ENCODE measurements at regions not wholly inside any gene's neighbourhood (a gene's known extent, or its start where the extent isn't known, plus 50 kb on each side); places are given as distances from the start of the nearest gene placed in this dataset.
A peak's percentile ranks its signal among the peaks of the same experiment; 100 is the strongest.

DNA sequence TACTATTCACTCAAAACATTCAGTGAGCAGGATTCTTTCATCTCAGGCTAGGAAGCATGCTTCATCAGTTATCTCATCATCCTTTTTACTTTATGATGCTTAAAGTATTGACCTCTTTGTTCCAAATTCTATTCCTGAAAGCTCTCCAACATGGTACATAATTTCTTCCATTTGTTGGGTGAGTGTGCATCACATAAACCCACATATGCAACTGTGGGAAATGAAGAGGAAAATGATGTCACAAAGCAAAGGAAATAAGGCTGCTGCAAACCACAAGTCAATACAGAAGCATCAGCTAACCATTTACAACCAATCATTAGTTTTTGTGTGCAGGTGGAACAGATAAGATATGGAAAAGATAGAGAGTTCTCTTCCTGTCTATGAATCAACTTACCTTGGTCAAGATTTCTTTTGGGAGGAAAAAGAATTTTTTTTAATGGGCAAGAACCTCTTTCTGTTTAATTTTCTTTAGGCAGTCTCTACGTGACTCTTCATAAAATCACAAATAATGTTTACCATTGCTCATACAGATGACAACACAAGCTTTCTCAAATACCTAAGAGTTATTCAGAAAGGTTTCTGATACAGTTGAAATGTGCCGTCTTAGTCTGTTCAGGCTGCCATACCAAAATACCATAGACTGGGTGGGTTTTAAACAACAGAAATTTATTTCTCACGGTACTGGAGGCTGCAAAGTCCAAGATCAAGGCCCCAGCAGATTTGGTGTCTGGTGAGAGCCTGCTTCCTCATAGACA, 259.9 kb downstream of the ADGRG6 start:
- no peak for DNase-seq (ENCODE audit: low read depth in 2 of 2)

- DNase-seq (ENCODE audit: low read depth in 2 of 2), result no peak
These were observed 261.1 kb downstream of the ADGRG6 start for GRCh38 chr6:142562865-142563264.

- peak; percentile 7 to 24 for DNase-seq (ENCODE audit: low read depth in 2 of 2)
These were observed 265.0 kb downstream of the ADGRG6 start for GRCh38 chr6:142566628-142567396.

DNA sequence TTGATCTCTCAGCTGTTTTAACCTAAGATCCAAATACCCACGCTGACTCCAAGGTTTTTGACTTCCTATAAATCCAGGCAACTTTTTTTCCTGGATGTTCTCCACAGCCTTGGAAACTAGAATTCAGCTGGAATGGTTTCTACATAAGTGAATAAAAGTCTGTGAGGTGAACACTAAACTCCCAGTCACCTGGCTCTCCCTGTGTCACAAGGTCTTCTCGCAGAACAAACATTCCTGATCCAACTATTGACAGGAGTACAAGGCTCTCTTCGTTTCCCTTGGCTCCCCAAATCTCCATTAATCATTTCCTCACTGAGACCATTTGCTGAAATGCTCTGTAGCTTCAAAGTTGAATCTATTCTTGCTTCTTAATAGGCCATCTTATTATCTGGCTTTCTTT, 265.7 kb downstream of the ADGRG6 start:
- no peak for DNase-seq (ENCODE audit: low read depth in 2 of 2)

GRCh38 chr6:142568857-142569597, 267.2 kb downstream of the ADGRG6 start:
- no peak for DNase-seq (ENCODE audit: low read depth in 2 of 2)

DNA sequence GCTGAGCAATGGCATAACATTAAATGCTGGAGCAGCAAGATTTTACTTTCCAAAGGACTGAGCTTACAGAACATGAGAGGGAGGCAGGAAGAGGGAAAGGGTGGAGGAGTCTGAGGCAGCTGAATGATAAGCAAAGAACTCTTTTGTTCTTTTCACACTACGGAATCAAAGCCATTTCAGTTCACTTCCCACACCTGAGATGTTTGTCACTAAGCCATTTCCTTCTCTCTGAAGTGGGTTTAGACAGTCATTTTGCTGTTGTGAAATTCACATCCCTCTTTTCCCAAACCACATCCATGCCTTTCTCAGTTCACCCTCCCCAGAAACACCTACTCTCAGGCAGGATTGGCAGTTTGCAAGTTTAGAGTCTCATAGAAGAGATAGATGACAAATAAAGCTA, 267.9 kb downstream of the ADGRG6 start:
- DNase-seq (ENCODE audit: low read depth in 2 of 2), result no peak

- DNase-seq (ENCODE audit: low read depth in 2 of 2), result no peak
These were observed 268.4 kb downstream of the ADGRG6 start for GRCh38 chr6:142570221-142570671.

GRCh38 chr6:142592876-142593275, 291.1 kb downstream of the ADGRG6 start:
- no peak for DNase-seq (ENCODE audit: low read depth in 2 of 2)

DNA sequence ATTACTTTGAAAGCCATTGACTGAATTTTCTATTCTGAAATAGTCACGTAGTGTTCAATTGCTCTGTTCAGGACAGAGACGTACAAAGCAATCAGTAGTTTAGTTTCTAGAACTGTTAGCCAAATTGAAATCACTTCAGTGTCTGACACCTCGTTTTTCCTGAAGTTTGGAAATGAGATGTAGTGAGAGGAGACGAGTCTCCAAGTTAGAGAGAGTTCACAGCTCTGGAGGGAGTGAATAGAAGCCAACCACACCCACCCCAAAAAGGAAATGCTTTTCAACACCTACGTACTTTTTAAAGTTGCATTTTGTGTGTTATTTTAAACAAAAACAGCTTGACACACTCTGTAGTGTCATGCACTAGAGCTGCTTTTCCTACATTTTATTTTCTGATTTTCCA, 296.0 kb downstream of the ADGRG6 start:
- no peak for DNase-seq (ENCODE audit: low read depth in 2 of 2)

GRCh38 chr6:142601427-142601826, 299.6 kb downstream of the ADGRG6 start:
- no peak for DNase-seq (ENCODE audit: low read depth in 2 of 2)

GRCh38 chr6:142602972-142603371, 301.2 kb downstream of the ADGRG6 start:
- no peak for DNase-seq (ENCODE audit: low read depth in 2 of 2)

GRCh38 chr6:142605922-142606485, 304.2 kb downstream of the ADGRG6 start:
- no peak for DNase-seq (ENCODE audit: low read depth in 2 of 2)

GRCh38 chr6:142612956-142613355, 311.1 kb downstream of the ADGRG6 start:
- DNase-seq (ENCODE audit: low read depth in 2 of 2), result no peak

GRCh38 chr6:142613981-142614380, 312.2 kb downstream of the ADGRG6 start:
- DNase-seq (ENCODE audit: low read depth in 2 of 2), result no peak

DNA sequence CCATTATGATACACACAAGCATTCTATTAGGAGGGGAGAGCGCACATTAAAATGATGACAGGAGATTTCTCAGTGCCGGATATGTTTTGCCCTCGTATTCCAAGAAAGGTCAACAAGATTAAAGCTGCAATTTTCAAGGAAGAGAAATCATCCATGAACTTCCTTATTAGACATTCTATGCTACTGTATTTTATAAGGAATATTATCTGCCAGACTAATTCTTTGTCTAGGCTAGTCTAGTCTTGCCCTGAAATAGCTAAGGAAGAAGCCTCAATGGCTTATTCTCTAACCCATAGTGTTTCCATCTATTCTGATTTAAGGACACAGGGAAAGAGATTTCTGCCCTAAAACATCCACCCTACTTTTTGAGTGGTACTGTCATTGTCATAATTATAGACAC, 315.4 kb downstream of the ADGRG6 start:
- DNase-seq (ENCODE audit: low read depth in 2 of 2), result no peak

GRCh38 chr6:142621822-142622221, 320.0 kb downstream of the ADGRG6 start:
- no peak for DNase-seq (ENCODE audit: low read depth in 2 of 2)

DNA sequence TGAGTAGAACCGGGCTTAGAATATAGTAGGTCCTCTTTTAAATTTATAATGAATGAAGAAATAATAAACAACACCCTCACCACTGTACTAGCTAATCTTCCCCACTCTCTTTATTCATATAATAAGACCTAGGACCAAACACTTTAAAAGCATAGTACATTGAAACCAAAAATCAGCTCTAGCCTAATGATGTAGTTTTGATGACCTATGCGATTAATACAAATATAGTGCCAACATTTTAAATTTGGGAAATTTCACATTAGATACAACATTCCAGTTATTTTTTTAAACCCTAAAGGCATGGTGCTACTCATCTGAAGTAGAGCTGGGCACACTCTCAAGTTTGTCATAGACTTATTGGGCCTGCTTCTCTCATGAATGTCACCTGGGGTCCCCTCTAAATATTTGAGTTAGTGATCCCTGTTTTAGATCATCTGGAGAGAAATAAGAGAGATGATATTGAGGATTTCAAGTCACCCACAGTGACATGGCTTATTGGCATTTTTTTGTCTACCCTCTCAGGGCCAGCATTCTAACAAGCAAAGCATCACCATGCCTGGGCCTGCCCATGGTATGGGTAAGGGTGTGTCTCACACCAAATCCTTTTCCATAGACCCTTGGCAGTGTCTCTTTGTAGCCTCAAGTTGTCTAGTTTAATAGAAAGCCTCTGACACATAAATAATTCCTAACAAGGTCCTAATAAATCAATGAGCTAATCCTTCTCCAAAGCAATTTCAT, 319.8 kb downstream of the HIVEP2 start:
- DNase-seq (ENCODE audit: low read depth in 2 of 2), result no peak

DNA sequence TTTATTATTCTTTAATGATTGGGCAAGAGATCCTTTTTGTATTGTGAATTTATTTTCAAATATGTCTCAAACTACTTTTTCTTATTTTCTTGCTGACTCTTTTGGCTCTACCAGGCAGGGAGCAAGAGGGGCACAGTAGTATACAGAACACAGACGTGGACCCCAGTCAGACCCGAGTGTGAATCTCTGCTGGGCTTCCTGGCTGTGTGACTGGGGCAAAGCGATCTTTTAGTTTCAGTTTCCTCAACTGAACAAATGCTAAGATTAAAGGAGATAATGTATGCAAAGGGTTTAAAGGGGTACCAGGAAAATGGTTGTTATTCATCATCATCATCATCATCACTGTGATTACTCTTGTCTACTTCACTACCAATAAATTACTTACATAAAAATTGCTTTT, 317.5 kb downstream of the HIVEP2 start:
- DNase-seq (ENCODE audit: low read depth in 2 of 2), result no peak

- no peak for DNase-seq (ENCODE audit: low read depth in 2 of 2)
These were observed 313.2 kb downstream of the HIVEP2 start for GRCh38 chr6:142631517-142632385.

GRCh38 chr6:142633317-142633716, 311.7 kb downstream of the HIVEP2 start:
- no peak for DNase-seq (ENCODE audit: low read depth in 2 of 2)

Measured in stimulated activated CD8-positive, alpha-beta memory T cell treated with anti-CD3 and anti-CD28 coated beads, Interleukin-7, amount 100 ng/mL, for 1 hour (primary cell).